SIG-M5 treated with dmso at 0.1 percent for 504 hours (cell line): ENCODE measurements at regions not wholly inside any gene's neighbourhood (a gene's known extent, or its start where the extent isn't known, plus 50 kb on each side); places are given as distances from the start of the nearest gene placed in this dataset.
A peak's percentile ranks its signal among the peaks of the same experiment; 100 is the strongest.

Experiments used
- DNase-seq: peaks from one replicate; lab custom pipeline; 2025; ENCODE audit not compliant: unreplicated experiment; lab: John Stamatoyannopoulos, UW

- DNase-seq: no peak
Observed at GRCh38 chr20:34163307-34163706, 51.3 kb upstream of the EIF2S2 start.

GRCh38 chr20:34164381-34164984, 52.4 kb upstream of the EIF2S2 start:
- DNase-seq: no peak

- DNase-seq: no peak
Observed at GRCh38 chr20:34165018-34165619, 53.1 kb upstream of the EIF2S2 start.

- no peak for DNase-seq
Observed at GRCh38 chr20:34171640-34172039, 59.6 kb upstream of the EIF2S2 start.

GRCh38 chr20:34172926-34173325, 60.9 kb upstream of the EIF2S2 start:
- DNase-seq: no peak

GRCh38 chr20:34175079-34175478, 63.0 kb upstream of the EIF2S2 start:
- DNase-seq: no peak

GRCh38 chr20:34175879-34176278, 63.8 kb upstream of the EIF2S2 start:
- DNase-seq: peak; percentile 41

GRCh38 chr20:34177052-34177451, 64.2 kb upstream of the ASIP start:
- DNase-seq: no peak

GRCh38 chr20:34179637-34180360, 61.4 kb upstream of the ASIP start:
- no peak for DNase-seq

- DNase-seq: no peak
Observed at GRCh38 chr20:34180460-34181120, 60.6 kb upstream of the ASIP start.

GRCh38 chr20:34181484-34181883, 59.7 kb upstream of the ASIP start:
- no peak for DNase-seq

GRCh38 chr20:34185766-34186620, 55.2 kb upstream of the ASIP start:
- DNase-seq: no peak

- DNase-seq: no peak
Observed at GRCh38 chr20:34189572-34190163, 51.6 kb upstream of the ASIP start.

GRCh38 chr20:34190262-34190661, 51.0 kb upstream of the ASIP start:
- no peak for DNase-seq

- peak; percentile 67 for DNase-seq
Observed at GRCh38 chr20:34190679-34191090, 50.5 kb upstream of the ASIP start.
